ENCODE measurements at regions not wholly inside any gene's neighbourhood (a gene's known extent, or its start where the extent isn't known, plus 50 kb on each side); places are given as distances from the start of the nearest gene placed in this dataset.

DNA sequence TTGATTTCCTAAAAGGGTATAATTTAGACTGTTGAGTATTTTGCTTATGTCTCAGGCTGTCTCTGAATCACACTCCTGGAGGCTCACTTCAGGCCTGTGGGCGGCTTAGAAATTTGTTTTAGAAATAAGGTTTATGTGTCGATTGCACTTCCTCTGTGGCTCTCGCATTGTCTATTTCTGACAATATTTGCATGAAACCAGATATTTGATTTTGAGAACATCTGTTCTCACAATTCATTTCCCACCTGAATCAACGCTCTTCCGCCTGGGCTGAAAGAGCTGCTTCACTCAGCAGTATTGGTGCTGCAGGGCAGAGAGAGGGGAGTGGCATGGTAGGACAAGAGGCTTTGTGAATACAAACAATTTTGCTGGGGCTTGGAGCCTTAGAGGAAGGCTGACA lies 262.0 kb downstream of the ADRA2A start:
- DNase-seq (ENCODE audit: extremely low read depth, low read depth) = no peak

DNA sequence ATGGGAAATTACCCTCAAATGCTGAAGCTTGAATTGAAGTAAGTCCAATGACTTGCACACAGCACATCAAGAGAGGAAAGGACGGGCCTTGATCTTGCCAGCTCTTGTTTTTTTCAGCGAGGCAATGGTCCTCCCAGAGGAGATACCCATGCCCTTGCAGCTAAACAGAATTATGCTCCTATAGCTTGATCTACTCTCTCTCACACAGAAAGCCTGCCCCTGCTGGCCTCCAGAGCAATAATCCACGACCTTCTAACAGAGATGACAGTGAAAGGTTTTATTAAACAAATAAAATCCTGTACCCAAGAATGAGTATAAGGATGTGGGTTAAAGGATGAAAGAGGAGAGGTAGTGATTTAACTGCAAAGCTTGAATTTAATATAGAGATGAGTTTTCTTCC lies 268.0 kb downstream of the ADRA2A start:
- no peak for DNase-seq (ENCODE audit: extremely low read depth, low read depth)

DNA sequence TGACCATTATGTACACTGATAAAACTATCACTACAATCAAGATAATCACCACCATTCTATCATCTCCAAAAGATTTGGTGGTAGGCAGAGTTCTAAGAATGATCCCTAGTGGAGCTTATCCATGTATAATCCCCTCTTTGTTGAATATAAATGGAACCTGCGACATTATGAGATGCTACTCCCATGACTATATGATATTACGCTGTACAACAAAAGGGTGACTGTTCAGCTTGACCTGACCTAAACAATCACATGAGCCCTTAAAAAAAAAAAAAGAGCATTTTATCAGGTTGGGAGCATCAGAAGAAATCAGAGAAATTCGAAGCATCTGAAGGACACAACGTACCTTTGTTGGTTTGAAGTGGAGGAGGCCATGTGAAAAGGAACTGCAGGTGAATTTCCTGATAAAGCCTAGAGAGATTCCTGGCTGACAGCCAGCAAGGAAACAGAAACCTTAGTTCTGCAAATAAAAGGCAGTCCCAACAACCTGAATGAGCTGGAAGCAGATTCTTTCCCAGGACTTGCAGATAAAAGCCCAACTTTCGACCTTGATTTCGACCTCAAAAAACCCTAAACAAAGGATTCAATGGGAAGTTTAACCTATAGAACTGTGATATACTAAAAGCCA lies 270.7 kb downstream of the ADRA2A start:
- no peak for DNase-seq (ENCODE audit: extremely low read depth, low read depth)

- no peak for DNase-seq (ENCODE audit: extremely low read depth, low read depth)
Measured at GRCh38 chr10:111348076-111348475, 271.2 kb downstream of the ADRA2A start.

DNA sequence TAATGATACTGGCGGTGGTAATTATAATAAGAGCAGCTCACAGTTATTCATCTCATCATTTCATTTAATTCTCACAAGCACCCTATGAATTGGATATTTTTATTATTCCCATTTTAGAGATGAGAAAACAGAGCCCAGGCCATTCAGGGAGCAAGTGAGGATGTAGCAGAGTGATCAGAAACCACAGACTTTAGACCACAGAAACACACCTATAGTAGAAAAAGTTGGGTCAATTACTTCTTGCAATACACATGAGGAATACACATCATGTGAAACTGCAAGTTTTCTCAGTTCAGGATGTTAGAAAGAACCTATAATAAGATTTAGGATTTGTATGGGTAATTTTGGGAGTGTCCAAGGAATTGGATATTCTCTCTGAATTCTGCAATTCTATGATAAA lies 278.0 kb downstream of the ADRA2A start:
- DNase-seq (ENCODE audit: extremely low read depth, low read depth) = no peak

DNA sequence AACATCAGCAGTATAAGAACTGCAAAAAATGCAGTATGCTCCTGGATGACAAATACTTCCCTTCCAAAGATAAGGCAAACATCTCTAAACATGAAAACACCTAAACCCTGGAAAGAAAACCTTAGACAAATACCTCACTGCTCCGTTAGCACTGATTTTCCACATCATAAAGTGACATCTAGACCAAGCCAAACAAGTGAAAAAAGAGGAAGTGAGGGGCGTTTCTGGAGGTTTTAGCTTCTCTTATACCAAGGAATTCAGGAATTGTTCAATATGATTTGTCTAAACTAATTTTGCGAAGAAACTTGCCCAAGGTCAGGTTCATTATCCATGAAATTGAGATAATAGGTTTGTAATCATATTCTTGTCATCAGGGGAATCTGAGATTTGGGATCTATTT lies 279.7 kb downstream of the ADRA2A start:
- DNase-seq (ENCODE audit: extremely low read depth, low read depth) = no peak

- DNase-seq (ENCODE audit: extremely low read depth, low read depth) = no peak
Measured at GRCh38 chr10:111357859-111358258, 281.0 kb downstream of the ADRA2A start.

GRCh38 chr10:111360260-111360925 lies 283.6 kb downstream of the ADRA2A start:
- DNase-seq (ENCODE audit: extremely low read depth, low read depth) = peak; percentile 24

DNA sequence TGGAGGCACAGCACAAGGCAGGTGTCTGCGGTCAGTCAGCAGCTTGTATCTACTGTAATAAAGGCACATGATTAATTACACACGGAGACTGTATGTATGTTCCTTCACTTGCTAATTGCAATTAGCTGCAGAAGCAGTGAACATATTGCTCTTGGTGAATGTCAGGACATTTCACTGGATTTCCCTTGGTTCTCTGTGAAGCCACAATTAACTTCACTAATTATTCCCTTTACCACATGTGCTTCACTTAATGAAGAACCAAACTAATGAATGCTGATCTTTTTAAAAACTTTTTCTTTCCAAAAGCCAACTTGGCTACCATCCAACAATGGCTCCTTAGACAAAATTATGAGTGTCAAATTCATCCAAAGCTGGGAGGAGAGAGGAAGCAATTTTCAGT lies 290.7 kb downstream of the ADRA2A start:
- DNase-seq (ENCODE audit: extremely low read depth, low read depth) = no peak

DNA sequence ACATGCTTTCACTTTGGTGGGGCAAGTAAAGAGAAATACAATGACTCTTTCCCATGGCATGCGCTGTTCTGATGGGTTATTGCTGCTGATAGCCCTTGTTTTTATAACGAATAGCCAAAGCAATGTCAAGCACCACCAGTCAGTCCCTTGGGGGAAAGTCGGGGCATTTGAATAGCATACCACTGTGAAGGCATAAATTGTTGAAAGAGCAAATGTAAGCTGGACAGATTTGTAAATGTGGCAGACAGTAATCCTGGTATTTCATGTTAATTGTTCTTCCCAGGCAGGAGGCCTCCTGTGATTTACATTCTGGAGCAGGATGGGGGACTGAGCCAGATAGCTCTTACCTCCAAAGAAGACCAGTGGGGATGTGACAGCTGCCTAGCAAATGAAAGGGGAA lies 293.3 kb downstream of the ADRA2A start:
- DNase-seq (ENCODE audit: extremely low read depth, low read depth) = no peak

- no peak for DNase-seq (ENCODE audit: extremely low read depth, low read depth)
Measured at GRCh38 chr10:111373696-111374095, 296.9 kb downstream of the ADRA2A start.

GRCh38 chr10:111379534-111380187 lies 302.8 kb downstream of the ADRA2A start:
- no peak for DNase-seq (ENCODE audit: extremely low read depth, low read depth)

GRCh38 chr10:111384556-111384955 lies 307.7 kb downstream of the ADRA2A start:
- no peak for DNase-seq (ENCODE audit: extremely low read depth, low read depth)

DNA sequence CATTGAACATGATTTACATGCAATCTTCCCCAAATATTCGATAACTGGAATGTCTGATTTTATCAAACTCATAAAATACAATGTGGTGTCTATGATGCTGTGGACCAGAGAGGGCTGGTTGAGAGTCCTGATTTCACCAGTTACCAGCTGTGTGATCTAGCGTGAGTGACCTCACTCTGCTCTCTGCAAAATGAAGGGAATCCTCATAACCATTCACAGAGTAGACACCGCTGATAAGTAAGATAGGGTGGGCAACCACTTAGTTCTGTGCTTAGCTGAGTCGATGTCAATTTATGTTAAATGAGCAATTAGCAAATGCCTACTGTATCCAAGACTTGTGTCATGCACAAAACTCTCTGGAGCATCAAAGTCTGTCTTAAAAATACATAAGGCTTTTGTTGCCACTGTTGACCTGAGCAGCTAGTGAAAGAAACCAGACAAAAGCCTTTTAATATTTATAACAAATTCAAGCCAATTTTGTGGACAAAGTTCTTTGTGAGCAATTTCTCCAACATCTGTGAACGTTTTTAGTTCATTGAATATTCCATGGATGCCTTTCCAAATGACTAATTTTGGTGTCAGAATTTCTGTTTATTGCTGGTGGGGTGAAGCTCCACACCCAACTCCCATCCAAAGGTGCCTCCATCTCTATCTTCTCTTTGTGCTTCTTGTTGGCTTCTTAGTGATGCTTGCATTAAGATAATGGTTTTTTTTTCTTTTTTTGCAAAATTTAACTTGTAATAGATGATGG lies 314.2 kb downstream of the ADRA2A start:
- DNase-seq (ENCODE audit: extremely low read depth, low read depth) = no peak

DNA sequence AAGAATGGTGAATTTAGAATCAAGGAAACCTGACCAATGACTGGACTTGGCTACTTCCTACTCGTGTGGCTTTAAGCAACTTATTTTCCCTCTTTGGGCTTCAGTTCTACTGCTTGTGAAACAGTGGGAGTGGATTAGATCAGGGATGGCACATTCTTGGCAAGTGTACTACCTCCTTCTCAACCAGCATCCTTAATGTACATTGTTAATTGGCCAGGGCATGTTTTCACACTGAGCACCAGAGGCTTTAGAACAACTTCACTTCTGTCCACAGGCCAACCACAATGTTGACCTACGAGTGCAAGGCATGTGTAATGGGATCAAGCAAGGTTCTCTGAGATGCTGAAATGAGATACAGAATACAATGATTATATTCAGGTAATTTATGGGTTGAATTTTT lies 315.3 kb downstream of the ADRA2A start:
- DNase-seq (ENCODE audit: extremely low read depth, low read depth) = no peak

DNA sequence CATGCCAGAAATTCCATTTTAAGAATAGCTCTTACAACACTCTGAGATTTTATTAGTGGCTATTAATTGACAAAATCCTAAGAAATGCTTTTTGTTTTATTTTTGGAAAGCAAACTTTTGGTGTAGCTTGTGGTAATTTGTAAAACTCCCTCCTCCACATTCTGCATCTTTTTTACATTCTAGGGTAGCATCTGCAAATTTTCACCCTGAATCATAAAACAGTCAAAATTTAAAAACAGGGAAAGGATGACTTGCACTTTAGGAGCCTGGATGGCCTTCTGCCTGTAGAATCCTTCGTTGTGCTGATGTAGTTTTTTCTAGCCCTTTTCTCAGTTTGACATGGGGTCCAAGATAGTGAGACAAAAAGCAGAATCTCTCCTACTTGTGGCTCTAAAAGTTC lies 316.1 kb downstream of the ADRA2A start:
- DNase-seq (ENCODE audit: extremely low read depth, low read depth) = no peak

DNA sequence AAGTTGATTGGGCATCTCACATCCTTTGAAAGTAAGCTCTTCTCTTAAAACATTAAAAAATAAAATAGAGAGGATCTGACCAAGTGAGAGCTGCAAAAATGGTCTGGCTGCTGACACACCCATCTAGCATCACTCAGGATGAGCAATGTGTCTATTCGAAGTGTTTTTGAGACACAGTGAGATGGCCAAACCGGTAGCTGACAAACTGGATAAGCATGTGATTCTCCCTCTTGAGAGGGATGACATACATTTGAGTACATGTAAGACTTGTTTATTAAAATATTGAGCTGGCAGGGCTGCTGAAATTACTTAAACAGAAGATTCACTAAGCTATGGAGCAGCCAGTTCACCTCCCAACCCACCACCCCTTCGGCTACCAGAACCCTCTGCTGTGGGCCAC lies 333.9 kb downstream of the ADRA2A start:
- no peak for DNase-seq (ENCODE audit: extremely low read depth, low read depth)

DNA sequence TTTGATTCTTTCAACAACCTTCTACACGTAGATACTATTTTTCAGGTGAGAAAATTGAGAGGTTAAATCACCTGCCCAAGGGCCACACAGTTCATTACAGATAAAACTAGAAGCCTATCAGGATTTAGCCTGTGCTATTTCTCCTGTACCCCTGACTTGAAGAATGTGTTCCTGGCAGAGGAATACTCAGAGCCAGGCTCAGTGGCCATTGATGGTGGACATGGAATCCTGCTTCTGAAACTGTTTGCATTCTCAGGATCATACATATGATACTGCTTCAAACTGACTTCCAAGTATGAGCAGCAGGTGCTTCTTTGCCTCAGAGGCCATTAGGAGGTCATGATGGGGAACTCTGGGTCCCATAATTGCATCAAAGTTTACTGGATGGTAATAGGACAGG lies 348.6 kb downstream of the ADRA2A start:
- DNase-seq (ENCODE audit: extremely low read depth, low read depth) = no peak

GRCh38 chr10:111429288-111430028 lies 352.6 kb downstream of the ADRA2A start:
- no peak for DNase-seq (ENCODE audit: extremely low read depth, low read depth)

DNA sequence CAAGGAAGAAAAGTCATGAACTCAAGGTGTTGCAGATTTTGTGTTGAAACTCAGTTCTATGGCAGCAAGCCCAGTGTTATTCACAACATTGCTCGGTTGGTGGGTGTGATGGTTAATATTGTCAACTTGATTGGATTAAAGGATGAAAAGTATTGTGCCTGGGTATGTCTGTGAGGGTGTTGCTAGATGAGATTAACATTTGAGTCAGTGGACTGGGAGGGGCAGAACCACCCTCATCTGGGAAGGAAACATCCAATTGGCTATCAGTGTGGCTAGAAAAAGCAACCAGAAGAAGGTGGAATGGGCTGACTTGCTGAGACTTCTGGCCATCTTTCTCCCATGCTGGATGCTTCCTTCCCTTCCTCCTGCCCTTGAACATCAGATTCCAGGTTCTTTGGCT lies 353.2 kb downstream of the ADRA2A start:
- no peak for DNase-seq (ENCODE audit: extremely low read depth, low read depth)

DNA sequence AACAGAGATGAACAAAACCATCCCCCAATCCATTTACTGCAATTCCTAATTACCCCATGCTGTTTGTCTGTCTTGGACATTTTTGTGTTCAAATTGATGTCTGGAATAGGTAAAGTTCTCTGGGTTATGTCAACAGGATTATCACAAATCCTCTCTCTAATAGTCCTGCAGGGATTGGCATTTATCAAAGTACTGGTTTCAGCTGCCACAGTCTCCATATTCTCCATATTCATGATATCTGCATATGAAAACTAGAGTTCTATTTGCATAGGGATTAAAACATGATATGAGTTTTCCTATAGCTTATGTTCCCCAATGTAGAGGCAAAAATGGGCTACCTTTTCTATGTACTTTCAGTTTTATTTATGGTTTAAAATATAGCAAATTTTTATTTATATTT lies 355.8 kb downstream of the ADRA2A start:
- no peak for DNase-seq (ENCODE audit: extremely low read depth, low read depth)
